ENCODE measurements at regions not wholly inside any gene's neighbourhood (a gene's known extent, or its start where the extent isn't known, plus 50 kb on each side); places are given as distances from the start of the nearest gene placed in this dataset.

DNA sequence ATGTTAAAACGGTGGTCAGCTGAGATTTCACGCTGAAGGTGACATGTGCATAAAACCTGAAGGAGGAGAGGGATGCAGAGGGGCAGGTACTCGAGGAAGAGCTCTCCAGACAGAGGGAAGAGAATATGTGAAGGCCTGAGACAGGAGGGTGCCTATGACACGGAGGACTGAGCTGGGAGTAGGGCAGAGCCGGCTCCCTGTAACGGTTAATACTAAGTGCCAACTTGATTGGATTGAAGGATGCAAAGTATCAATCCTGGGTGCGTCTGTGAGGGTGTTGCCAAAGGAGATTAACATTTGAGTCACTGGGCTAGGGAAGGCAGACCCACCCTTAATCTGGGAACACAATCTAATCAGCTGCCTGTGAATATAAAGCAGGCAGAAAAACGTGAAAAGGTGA is 136.2 kb upstream of the SYT6 start:
- ChIA-PET POLR2A (no interaction called here), CTCF (interaction anchor here (0.5 to 0.9 kb wide), 2 partner anchors 312 to 455 kb away, joined by 4 to 5 read pairs; no protein-coding TSS in a partner anchor)
- no peaks in the 10 kb centered on the region for H3K36me3 ChIP-seq (ENCODE audit: control insufficient read depth, insufficient read depth, low read length)
- H3K4me3 ChIP-seq (ENCODE audit: low read depth, low read length): no peak overlapping the region
- no peak for DNase-seq (ENCODE audit: low read depth)
- H3K27me3 ChIP-seq (ENCODE audit: control insufficient read depth, insufficient read depth, low read length): peaks cover 5% of the 10 kb centered on the region
- TF ChIP-seq CTCF (IDR thresholded peaks at IDR 0.05; ENCODE audit: insufficient read depth, low read depth, low read length): no peak

DNA sequence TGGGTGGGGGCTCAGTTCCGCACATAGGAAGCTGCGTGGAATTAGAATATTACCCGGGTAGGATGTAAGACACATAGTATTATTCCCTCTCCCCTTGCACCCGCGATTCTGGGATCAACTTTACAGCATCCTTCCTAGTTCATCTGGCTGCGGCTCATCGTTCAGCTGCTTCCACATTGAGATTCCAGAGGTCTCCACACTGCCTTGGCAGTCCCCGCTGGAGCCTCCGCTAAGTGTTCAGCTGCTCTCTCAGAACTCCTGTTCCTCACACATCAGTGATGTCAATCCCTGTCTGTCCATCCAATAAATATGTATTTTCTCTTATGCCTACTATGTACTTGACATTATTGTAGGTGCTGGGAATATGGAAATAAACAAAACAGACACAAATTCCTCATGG is 135.6 kb upstream of the SYT6 start:
- no peak for TF ChIP-seq CTCF (IDR thresholded peaks at IDR 0.05; ENCODE audit: insufficient read depth, low read depth, low read length)
- CTCF ChIA-PET: interaction anchor here (0.5 to 1.4 kb wide), 3 partner anchors 53 to 455 kb away, joined by 3 to 5 read pairs (median 4); no protein-coding TSS in a partner anchor

DNA sequence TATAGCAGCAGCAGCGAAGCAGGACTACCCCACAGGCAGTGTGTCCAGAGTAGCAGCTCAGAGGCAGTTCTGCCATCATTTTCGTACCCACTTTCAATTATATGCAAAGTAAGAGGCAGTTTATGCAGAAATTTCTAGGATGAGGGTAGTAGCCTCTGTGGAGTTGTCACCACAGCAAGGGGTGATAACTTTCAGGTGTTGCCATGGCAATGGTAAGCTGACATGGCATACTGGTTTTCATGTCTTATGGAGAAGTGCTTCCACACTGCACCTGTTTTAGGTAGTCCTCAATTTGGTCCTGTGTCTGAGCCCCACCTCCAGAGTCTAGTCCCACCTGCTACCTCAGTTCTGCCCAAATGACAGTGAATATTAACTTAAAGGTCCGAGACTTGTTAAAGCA is 133.3 kb upstream of the SYT6 start:
- Histone ChIP-seq H3K27me3 (ENCODE audit: control insufficient read depth, insufficient read depth, low read length) (peaks cover 6% of the 10 kb centered on the region), H3K4me3 (ENCODE audit: low read depth, low read length) (no peak overlapping the region), H3K36me3 (ENCODE audit: control insufficient read depth, insufficient read depth, low read length) (no peaks in the 10 kb centered on the region)
- ChIA-PET CTCF (interaction anchor here (1.2 to 10.6 kb wide), 2 partner anchors 11 to 309 kb away, joined by 4 to 160 read pairs; partner anchors contain the start of gene OLFML3), POLR2A (no interaction called here)
- no peak for TF ChIP-seq CTCF (IDR thresholded peaks at IDR 0.05; ENCODE audit: insufficient read depth, low read depth, low read length)
- no peak for DNase-seq (ENCODE audit: low read depth)

More for the DNA sequence above, 135.6 kb upstream of the SYT6 start:
- DNase-seq (ENCODE audit: low read depth): no peak
- POLR2A ChIA-PET: no interaction called here
- Histone ChIP-seq H3K4me3 (ENCODE audit: low read depth, low read length) (no peak overlapping the region), H3K36me3 (ENCODE audit: control insufficient read depth, insufficient read depth, low read length) (no peaks in the 10 kb centered on the region), H3K27me3 (ENCODE audit: control insufficient read depth, insufficient read depth, low read length) (peaks cover 7% of the 10 kb centered on the region)

- CTCF ChIA-PET: interaction anchor here (1.2 to 10.6 kb wide), 2 partner anchors 10 to 308 kb away, joined by 4 to 160 read pairs; partner anchors contain the start of gene OLFML3
- Histone ChIP-seq H3K36me3 (ENCODE audit: control insufficient read depth, insufficient read depth, low read length) (no peaks in the 10 kb centered on the region), H3K27me3 (ENCODE audit: control insufficient read depth, insufficient read depth, low read length) (peaks cover 6% of the 10 kb centered on the region), H3K4me3 (ENCODE audit: low read depth, low read length) (no peak overlapping the region)
- POLR2A ChIA-PET: interaction anchor here (0.6 kb wide), 1 partner anchor 147 kb away, joined by 3 read pairs; no protein-coding TSS in a partner anchor
- TF ChIP-seq CTCF (IDR thresholded peaks at IDR 0.05; ENCODE audit: insufficient read depth, low read depth, low read length): no peak
- DNase-seq (ENCODE audit: low read depth): no peak
Observed at GRCh38 chr1:114286179-114286578, 132.5 kb upstream of the SYT6 start.

DNA sequence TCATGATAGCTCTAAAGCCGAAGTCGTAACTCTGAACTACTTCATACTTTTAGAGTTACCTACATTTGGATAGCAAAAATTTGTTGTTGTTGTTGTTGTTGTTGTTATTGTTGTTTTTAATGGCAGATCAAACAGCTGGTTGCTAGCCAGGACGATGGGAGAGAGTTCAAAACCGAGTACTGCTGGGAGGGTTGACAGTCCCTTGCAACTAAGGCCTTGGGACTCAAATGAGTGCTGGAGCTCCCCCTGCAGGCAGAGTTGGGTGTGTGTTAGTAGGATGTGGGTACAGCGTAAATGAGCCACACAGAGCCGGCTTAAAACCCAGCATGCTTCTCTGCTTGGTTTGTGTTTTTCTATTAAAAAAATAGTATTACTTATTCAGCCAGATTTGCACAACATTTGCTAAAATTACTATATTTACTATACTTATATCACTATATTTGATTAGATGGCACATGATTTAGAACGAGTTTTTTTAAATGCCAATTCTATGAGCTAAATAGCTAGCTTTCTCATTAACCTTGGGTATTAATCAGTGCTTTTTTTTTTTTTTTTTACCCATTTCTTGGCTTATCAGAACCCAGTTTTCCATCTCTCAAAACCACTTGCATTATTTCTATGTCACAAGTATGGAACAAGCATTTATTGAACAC is 129.2 kb upstream of the SYT6 start:
- Histone ChIP-seq H3K4me3 (ENCODE audit: low read depth, low read length) (no peak overlapping the region), H3K36me3 (ENCODE audit: control insufficient read depth, insufficient read depth, low read length) (no peaks in the 10 kb centered on the region), H3K27me3 (ENCODE audit: control insufficient read depth, insufficient read depth, low read length) (peaks cover 3% of the 10 kb centered on the region; the same call in 1 of the 2 replicates)
- peak; percentile 92 for TF ChIP-seq CTCF (IDR thresholded peaks at IDR 0.05; ENCODE audit: insufficient read depth, low read depth, low read length)
- ChIA-PET CTCF (interaction anchor here (0.5 to 10.6 kb wide), 39 partner anchors 9 to 1378 kb away, joined by 3 to 160 read pairs (median 4); partner anchors contain the start of genes AP4B1, OLFML3 and RSBN1), POLR2A (no interaction called here)
- DNase-seq (ENCODE audit: low read depth): peak; percentile 16

Data from BJ (cell line).